NT2/D1 (cell line): ENCODE measurements at regions not wholly inside any gene's neighbourhood (a gene's known extent, or its start where the extent isn't known, plus 50 kb on each side); places are given as distances from the start of the nearest gene placed in this dataset.

Experiments
- SUZ12 ChIP-seq: IDR thresholded peaks from 2 replicates; pipeline ENCODE4 v1.6.1; 2011; ENCODE audit not compliant: insufficient read length, insufficient read depth; ENCODE audit errors: extremely low read depth
- YY1 ChIP-seq: IDR thresholded peaks from 2 replicates; pipeline ENCODE4 v1.6.1; 2011; ENCODE audit not compliant: insufficient read length, insufficient read depth
- ZNF274 ChIP-seq: IDR thresholded peaks from 2 replicates; pipeline ENCODE4 v1.6.1; 2011; ENCODE audit warnings: mild to moderate bottlenecking, low read depth, low read length

DNA sequence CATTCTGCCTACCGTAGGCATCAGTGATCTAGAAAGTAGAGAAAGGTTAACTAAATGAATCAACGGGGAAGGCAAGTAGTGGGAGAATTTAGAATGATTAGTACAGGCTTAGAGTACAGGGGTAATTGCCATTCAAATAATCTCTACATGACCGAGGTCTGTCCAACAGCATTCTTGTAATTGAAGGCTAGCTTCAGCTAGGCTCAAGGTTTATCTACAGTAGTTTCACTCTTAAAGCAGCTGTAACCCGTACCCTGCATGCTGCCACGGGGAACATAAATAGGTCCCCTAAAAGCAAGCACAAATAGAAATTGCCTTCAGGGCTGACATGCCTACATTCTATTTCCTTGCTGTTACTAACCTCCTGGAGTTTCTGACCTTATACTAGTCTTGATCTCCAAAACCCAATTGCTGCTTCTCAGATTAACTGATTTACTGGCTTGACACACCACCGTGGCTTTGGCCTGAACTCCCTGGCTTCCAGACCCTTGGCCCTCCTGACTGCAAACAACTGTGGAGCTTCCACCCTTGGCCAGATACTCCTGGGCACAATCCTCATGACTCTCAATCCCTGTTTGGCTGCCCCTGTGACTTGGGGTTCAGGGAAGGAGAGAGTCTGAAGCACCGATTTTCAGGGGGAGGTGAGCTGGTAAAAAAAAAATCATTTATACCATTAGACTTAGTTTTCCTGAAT, 242.1 kb upstream of the FOXN3 start:
- no peak for TF ChIP-seq YY1
- TF ChIP-seq ZNF274: no peak
- TF ChIP-seq SUZ12: no peak
